Activated naive CD8-positive, alpha-beta T cell treated with anti-CD3 and anti-CD28 coated beads for 36 hours (primary cell): ENCODE measurements at regions not wholly inside any gene's neighbourhood (a gene's known extent, or its start where the extent isn't known, plus 50 kb on each side); places are given as distances from the start of the nearest gene placed in this dataset.
A peak's percentile ranks its signal among the peaks of the same experiment; 100 is the strongest.

ENCODE experiments used
- DNase-seq: peaks from one replicate; pipeline ENCODE4 v3.0.0; 2021
- H3K27ac Mint-ChIP-seq: one replicate; pipeline ENCODE4 v1.8.0; 2022; ENCODE audit warnings: mild to moderate bottlenecking, moderate library complexity, mixed read lengths
- H3K27me3 Mint-ChIP-seq: one replicate; pipeline ENCODE4 v1.8.0; 2022; ENCODE audit warnings: mild to moderate bottlenecking, mixed read lengths
- H3K36me3 Mint-ChIP-seq: one replicate; pipeline ENCODE4 v1.8.0; 2021; ENCODE audit warnings: mild to moderate bottlenecking, mixed read lengths
- H3K4me1 Mint-ChIP-seq: one replicate; pipeline ENCODE4 v1.8.0; 2021; ENCODE audit warnings: mixed read lengths
- H3K4me3 Mint-ChIP-seq: one replicate; pipeline ENCODE4 v1.8.0; 2022; ENCODE audit warnings: mild to moderate bottlenecking, moderate library complexity, mixed read lengths
- H3K9me3 Mint-ChIP-seq: one replicate; pipeline ENCODE4 v1.8.0; 2022; ENCODE audit warnings: mixed read lengths

DNA sequence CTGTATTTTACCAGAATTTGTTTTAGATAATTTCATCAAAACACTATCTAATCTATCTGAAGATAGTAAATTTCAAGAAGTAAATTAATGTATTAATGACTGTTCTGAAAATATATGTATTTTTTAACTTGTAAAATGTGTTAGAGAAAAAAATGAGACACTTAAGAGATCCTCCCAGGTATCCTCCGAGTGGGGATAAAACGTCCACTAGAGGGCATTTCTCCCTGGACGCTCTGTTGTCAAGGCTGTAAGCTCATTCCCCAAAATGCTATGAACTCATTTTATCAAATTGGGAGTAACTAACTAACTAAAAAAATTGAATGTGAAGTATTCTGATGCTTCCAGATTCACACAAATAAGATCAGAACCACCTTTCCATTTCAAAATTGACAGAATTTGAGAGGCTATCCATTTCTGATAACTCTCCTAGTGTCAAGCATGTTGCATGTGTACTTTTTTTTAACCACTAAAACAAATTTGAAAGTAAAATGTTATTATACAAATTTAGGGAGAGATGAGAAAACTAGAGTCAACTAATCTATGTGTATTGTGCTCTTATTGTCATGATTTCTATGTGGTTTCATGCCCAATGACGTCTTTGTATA, 337.3 kb upstream of the HS3ST1 start:
- Mint-ChIP-seq H3K27ac (no peak overlapping the region), H3K4me3 (no peak overlapping the region), H3K27me3 (peaks cover 20% of the 10 kb centered on the region), H3K36me3 (no peaks in the 10 kb centered on the region), H3K9me3 (no peaks in the 10 kb centered on the region), H3K4me1 (no peaks in the 10 kb centered on the region)
- DNase-seq = peak; percentile 1

DNA sequence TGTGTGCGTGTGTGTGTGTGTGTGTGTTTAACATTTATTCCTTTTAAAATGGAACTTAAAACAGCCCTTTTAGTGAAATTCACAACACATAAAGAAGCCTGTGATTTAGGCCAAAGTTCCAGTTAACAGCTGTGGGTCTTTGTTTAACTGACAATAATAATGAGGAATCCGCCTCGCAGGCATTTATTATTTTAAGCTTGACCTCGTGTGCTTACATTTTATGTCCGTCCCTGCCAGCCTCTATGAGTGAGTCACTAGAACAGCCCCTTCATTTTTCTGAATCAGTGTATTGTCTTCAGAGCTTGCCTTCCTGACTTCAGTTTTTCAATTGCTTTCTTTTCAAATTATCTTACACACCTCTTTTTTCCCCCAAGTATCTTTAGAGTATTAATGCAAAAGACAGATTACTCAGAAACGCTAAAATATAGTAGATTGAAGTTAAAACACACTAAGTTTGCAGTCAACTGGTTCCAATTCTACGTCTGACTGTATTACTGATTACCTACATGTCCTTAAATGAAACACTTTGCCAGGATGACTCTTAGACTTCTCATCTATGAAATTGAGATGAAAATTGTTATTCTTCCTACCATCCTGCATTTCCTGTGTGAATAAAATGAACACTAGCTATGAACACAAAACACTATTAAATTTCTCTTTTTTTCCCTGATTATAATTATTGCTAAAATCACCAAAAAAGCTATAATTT, 319.6 kb upstream of the HS3ST1 start:
- Mint-ChIP-seq H3K4me3 (no peak overlapping the region), H3K9me3 (peaks cover 2% of the 10 kb centered on the region), H3K4me1 (no peaks in the 10 kb centered on the region), H3K27me3 (peaks cover 28% of the 10 kb centered on the region), H3K27ac (no peak overlapping the region), H3K36me3 (no peaks in the 10 kb centered on the region)
- no peak for DNase-seq

DNA sequence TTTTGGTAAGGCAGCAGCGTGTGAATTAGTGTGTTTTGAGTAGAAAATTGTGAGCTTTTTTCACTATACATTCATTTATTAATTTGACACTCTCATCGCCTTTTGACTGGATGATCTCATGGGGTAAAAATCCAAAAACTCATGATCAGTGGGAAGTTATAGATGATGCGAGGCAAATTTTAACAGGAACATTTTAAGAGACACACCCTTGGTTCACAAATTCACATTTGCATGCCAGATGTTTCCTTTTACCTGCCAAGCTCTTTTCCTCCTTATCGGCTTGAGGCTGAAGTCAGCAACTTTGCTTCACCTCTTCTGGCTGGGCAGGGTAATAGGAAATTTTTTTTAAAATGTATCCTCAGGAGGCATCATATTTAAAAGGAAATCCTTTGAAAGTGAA, 318.0 kb upstream of the HS3ST1 start:
- DNase-seq = no peak
- no peak overlapping the region for H3K27ac Mint-ChIP-seq
- H3K4me1 Mint-ChIP-seq = no peaks in the 10 kb centered on the region
- H3K9me3 Mint-ChIP-seq = peaks cover under 1% of the 10 kb centered on the region
- H3K4me3 Mint-ChIP-seq = no peak overlapping the region
- H3K36me3 Mint-ChIP-seq = no peaks in the 10 kb centered on the region
- H3K27me3 Mint-ChIP-seq = peaks cover 22% of the 10 kb centered on the region

DNA sequence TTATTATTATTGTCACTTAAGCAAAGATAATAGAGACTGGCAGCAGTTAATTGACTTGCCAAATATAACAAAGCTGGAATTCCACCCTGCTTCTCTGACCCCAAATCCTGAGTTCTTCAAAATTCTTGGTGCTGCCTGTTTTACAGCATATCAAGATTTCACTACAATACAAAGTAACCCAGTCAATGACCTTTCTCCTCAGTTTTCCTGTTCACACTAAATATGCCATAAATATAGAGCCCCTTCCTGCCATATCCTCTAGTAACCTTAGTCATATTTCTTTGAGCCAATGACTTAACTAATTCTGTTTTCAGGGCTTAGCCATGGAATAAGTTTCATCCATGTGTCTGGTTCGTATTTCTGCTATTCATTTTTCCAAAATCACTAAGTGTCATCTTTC, 315.3 kb upstream of the HS3ST1 start:
- Mint-ChIP-seq H3K36me3 (no peaks in the 10 kb centered on the region), H3K27me3 (peaks cover 27% of the 10 kb centered on the region), H3K27ac (no peak overlapping the region), H3K4me1 (no peaks in the 10 kb centered on the region), H3K4me3 (no peak overlapping the region), H3K9me3 (no peaks in the 10 kb centered on the region)
- no peak for DNase-seq

DNA sequence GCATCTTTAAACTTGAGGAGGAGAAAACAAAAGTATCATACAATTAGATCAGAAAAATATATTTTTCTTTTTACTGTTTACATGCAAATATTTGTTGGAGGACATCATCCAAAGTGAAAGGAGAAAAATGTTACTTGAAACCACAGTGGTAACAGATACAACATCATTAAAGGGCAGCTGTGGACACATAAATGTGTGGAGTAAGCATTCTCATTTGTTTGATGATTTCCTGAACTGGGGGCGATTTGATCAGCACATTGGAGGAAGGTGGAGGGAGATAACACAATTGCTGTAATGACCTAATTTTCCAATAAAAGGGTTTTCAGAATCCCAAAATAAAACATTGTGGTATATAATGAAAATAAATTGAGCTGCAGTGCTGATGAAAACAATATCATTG, 314.5 kb upstream of the HS3ST1 start:
- H3K27ac Mint-ChIP-seq = no peak overlapping the region
- peaks cover 27% of the 10 kb centered on the region for H3K27me3 Mint-ChIP-seq
- H3K4me3 Mint-ChIP-seq = no peak overlapping the region
- no peaks in the 10 kb centered on the region for H3K36me3 Mint-ChIP-seq
- no peaks in the 10 kb centered on the region for H3K9me3 Mint-ChIP-seq
- H3K4me1 Mint-ChIP-seq = no peaks in the 10 kb centered on the region
- DNase-seq = no peak

DNA sequence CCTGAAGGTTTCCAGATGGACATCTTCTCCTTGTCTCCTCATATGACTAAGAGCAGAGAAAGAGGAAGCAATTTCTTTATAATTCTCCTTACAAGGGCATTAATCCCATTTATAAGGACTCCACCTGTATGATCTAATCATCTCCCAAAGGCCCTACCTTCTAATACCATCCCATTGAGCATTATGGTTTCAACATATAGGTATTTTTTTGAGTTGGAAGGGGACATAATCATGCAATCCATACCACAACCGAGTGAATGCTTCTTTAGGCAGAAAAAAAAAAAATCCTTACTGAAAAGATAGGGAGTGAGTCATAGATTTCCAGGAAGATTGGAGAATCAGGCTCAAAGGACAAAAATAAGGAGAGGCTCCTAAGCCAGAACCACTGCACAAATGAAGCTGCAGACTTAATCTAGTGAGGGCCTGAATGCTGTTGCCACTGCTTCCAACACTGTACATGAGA, 312.5 kb upstream of the HS3ST1 start:
- Mint-ChIP-seq H3K27ac (no peak overlapping the region), H3K4me1 (no peaks in the 10 kb centered on the region), H3K36me3 (no peaks in the 10 kb centered on the region), H3K4me3 (no peak overlapping the region), H3K27me3 (peaks cover 20% of the 10 kb centered on the region), H3K9me3 (no peaks in the 10 kb centered on the region)
- DNase-seq = no peak

DNA sequence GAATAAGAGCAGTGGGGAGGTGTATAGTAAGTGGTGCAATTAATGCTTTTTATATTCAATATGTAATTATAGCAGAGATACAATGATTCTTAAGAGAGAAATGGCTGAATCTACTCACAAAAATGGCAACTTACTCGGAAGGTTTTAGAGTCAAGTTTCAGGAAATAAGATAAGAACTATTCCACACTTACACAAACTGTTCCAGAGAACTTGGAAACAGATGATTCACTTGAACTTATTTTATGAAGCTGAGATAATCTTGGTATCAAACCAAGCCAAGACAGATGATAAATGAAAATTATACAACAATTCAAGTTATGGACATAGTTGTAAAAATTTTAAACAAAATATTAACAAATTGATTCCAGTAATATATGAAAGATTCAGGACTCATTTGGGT, 311.3 kb upstream of the HS3ST1 start:
- no peak overlapping the region for H3K4me3 Mint-ChIP-seq

DNA sequence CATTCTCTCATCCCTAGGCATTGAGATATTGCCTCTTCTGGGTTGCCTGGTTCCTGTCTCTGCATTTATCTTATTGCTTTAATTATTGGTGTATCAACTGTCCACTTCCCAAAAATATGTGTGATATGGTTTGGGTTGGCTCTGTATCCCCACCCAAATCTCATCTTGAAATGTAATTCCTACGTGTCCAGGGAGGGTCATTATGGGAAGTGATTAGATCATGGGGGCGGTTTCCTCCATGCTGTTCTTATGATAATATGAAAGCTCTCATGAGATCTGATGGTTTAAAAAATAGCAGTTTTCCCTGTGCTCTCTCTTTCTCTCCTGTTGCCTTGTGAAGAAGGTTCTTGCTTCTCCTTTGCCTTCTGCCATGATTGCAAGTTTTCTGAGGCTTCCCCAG, 308.3 kb upstream of the HS3ST1 start:
- Mint-ChIP-seq H3K27me3 (peaks cover 11% of the 10 kb centered on the region), H3K4me3 (no peak overlapping the region), H3K9me3 (no peaks in the 10 kb centered on the region)

More for the DNA sequence above, 311.3 kb upstream of the HS3ST1 start:
- no peak for DNase-seq
- Mint-ChIP-seq H3K9me3 (no peaks in the 10 kb centered on the region), H3K36me3 (no peaks in the 10 kb centered on the region), H3K27ac (no peak overlapping the region), H3K27me3 (peaks cover 14% of the 10 kb centered on the region), H3K4me1 (no peaks in the 10 kb centered on the region)

DNA sequence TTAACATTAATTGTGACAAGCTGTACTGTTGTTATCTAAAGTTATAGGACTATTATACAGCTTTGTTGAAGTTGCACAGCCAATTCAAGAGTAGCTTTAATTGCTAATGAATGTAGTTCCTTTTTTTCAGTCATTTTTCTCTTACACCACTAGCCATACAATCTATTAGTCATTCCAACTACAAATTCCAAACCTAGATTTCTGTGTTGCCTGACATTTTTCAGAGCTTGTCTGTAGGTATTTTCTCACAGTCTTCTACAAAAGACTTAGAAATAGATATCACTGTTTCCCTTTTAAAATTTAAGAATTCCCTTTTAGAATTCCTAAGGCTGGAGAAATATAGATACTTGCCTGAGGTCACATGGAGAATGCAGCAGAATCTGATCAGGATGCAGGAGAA, 307.0 kb upstream of the HS3ST1 start:
- H3K27me3 Mint-ChIP-seq = peaks cover 11% of the 10 kb centered on the region
- H3K4me3 Mint-ChIP-seq = no peak overlapping the region
- H3K4me1 Mint-ChIP-seq = no peaks in the 10 kb centered on the region
- no peaks in the 10 kb centered on the region for H3K36me3 Mint-ChIP-seq
- DNase-seq = no peak
- H3K27ac Mint-ChIP-seq = no peak overlapping the region
- H3K9me3 Mint-ChIP-seq = no peaks in the 10 kb centered on the region

More for the DNA sequence above, 308.3 kb upstream of the HS3ST1 start:
- H3K36me3 Mint-ChIP-seq = no peaks in the 10 kb centered on the region
- H3K4me1 Mint-ChIP-seq = no peaks in the 10 kb centered on the region
- no peak for DNase-seq
- no peak overlapping the region for H3K27ac Mint-ChIP-seq

DNA sequence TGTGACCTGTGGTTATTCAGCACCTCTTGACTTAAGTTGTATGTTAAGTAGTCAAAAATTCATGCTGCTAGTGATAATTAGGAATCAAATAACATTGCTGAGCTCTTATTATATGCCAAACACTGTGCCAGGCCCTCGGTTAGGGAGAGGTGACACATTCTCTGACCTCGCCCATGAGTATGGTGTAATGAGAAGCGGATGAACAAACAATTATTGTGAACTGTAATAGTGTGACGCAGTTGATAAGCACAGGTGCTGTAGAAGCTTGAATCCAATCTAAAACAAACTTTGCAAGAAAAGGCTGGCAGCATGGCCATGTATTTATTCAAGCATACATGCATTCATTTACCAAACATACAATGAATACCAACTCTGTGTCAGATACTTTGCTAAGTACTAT, 303.5 kb upstream of the HS3ST1 start:
- no peaks in the 10 kb centered on the region for H3K9me3 Mint-ChIP-seq
- no peak overlapping the region for H3K27ac Mint-ChIP-seq
- no peaks in the 10 kb centered on the region for H3K4me1 Mint-ChIP-seq
- H3K4me3 Mint-ChIP-seq = no peak overlapping the region
- no peaks in the 10 kb centered on the region for H3K27me3 Mint-ChIP-seq
- no peaks in the 10 kb centered on the region for H3K36me3 Mint-ChIP-seq
- DNase-seq = no peak

DNA sequence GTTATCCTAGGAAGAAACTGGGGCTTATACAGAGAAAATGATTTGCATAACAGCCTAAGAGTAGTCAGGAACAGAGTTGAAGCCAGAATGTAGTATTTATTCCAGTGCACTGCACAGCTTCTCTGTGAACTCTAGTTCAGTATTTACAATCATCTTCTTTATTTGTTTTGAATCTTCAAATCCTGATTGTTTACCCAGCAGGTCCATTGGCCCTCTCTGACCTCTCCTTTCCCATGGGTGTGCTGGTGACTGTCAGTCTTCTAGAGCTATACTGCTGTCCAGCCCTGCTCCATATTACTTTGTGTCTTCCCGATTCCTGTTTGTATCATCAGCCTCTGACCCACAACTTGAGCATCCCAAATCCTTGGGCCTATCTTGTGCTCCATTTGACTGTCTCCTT, 301.9 kb upstream of the HS3ST1 start:
- no peak overlapping the region for H3K27ac Mint-ChIP-seq
- no peaks in the 10 kb centered on the region for H3K27me3 Mint-ChIP-seq
- H3K4me3 Mint-ChIP-seq = no peak overlapping the region
- H3K36me3 Mint-ChIP-seq = no peaks in the 10 kb centered on the region
- H3K4me1 Mint-ChIP-seq = no peaks in the 10 kb centered on the region
- DNase-seq = no peak
- H3K9me3 Mint-ChIP-seq = no peaks in the 10 kb centered on the region

DNA sequence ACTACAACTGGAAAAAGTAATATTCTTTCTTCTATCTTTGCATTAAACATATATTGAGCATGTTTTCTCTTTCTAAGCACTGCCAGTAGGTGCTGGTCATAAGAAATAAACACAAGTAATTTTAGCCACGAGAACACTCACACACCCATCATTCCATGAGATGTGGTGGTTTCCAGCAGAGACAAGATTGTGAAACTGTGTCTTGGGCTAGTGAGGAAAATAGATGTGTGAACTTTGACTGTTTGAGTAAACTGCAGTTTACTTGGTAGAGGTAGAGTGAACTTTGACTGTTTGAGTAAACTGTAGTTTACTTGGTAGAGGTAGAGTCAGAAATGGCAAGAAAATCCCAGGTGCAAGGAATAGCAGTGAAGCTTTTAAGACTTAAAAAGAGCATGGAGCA, 300.9 kb upstream of the HS3ST1 start:
- DNase-seq = no peak
- Mint-ChIP-seq H3K9me3 (no peaks in the 10 kb centered on the region), H3K36me3 (no peaks in the 10 kb centered on the region), H3K27ac (no peak overlapping the region), H3K4me1 (no peaks in the 10 kb centered on the region), H3K4me3 (no peak overlapping the region), H3K27me3 (no peaks in the 10 kb centered on the region)

DNA sequence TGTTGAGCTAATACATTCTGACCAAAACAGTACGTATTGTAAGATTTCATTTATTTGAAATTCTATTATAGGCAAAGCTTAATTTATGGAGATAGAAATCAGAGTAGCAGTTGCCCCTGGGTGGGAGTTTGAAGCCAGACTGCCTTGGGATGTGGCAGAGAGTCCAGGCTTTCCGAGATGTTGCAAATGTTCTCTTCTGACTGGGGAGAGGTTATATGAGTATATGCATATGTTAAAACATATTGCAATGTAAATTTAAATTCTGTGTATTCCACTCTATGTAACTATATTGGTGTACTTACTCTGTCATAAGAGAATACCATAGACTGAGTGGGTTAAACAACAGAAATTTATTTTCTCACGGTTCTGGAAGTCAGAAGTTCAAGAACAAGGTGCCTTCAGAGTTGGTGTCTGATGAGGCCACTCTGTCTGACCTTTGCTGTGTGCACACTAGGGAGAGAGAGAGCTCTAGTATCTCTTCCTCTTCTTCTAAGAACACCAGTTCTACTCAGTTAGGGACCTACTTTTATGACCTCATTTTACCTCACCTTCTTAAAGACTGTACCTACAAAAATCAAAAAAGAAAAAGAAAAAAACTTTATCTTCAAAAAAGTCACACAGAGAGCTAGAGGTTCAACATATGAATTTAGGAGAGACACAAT, 299.3 kb upstream of the HS3ST1 start:
- no peaks in the 10 kb centered on the region for H3K9me3 Mint-ChIP-seq

DNA sequence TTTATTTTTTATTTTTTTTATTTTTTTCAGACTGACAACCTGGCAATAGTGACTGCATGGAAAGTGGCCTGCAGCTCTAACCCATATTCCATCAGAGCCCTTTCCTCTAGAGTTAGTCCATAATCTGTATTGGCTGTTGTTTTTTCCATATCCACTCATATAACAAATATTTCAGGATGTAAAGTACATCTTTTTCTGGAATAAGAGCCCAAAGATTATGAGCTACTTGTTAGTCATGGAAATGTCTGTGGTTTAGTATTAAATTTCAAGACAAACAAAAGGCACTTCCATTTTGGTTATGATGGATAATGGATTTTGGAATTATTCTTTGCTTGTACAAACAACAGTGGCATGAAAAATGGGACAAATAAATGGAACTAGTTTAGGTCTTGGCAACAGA, 296.0 kb upstream of the HS3ST1 start:
- H3K36me3 Mint-ChIP-seq = no peaks in the 10 kb centered on the region
- no peaks in the 10 kb centered on the region for H3K9me3 Mint-ChIP-seq
- peaks cover 6% of the 10 kb centered on the region for H3K27me3 Mint-ChIP-seq
- no peak overlapping the region for H3K27ac Mint-ChIP-seq
- no peaks in the 10 kb centered on the region for H3K4me1 Mint-ChIP-seq
- DNase-seq = no peak
- no peak overlapping the region for H3K4me3 Mint-ChIP-seq

More for the DNA sequence above, 299.3 kb upstream of the HS3ST1 start:
- Mint-ChIP-seq H3K4me3 (no peak overlapping the region), H3K36me3 (no peaks in the 10 kb centered on the region), H3K27ac (no peak overlapping the region), H3K4me1 (no peaks in the 10 kb centered on the region), H3K27me3 (no peaks in the 10 kb centered on the region)
- no peak for DNase-seq

DNA sequence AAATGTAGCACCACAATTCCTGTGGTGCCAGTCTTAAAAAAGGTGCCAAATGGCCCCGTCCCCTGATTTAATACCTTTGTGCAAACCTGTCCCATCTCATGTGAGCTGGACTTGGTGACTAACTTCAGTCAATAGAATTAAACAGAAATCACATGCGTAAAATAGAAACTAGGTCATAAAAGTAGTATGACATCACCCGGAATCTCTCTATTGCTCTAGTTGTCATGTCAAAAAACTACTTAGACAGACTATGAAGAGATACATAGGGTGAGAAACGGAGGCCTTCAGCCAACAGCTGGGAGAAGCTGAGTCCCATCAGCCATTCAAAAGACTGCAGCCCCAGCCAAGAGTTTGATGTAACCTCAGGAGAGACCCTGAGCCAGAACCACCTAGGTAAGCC, 293.5 kb upstream of the HS3ST1 start:
- H3K4me3 Mint-ChIP-seq = no peak overlapping the region
- H3K4me1 Mint-ChIP-seq = no peaks in the 10 kb centered on the region
- H3K27ac Mint-ChIP-seq = no peak overlapping the region
- no peak for DNase-seq
- no peaks in the 10 kb centered on the region for H3K36me3 Mint-ChIP-seq
- peaks cover 11% of the 10 kb centered on the region for H3K27me3 Mint-ChIP-seq
- no peaks in the 10 kb centered on the region for H3K9me3 Mint-ChIP-seq

DNA sequence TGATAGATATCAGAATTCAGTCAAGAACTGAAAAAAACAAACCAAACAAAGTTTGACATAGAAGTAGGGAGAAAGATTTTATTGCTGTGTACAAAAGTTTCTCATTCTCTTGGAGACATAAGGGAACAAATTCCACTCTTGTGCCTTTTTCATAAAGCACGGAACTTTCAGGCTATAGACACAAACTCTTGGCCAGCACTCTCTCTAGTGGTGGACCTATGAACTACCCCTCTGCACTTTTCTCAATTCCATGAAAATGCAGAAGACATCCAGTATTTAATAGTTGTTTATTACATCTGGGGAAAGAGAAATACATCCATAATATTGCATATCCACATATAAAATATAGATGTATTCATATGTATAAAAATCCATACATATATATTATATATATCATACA, 291.6 kb upstream of the HS3ST1 start:
- no peak for DNase-seq

More for the DNA sequence above, 291.6 kb upstream of the HS3ST1 start:
- Mint-ChIP-seq H3K4me3 (no peak overlapping the region), H3K27ac (no peak overlapping the region), H3K9me3 (no peaks in the 10 kb centered on the region), H3K36me3 (no peaks in the 10 kb centered on the region), H3K4me1 (no peaks in the 10 kb centered on the region), H3K27me3 (peaks cover 11% of the 10 kb centered on the region)
